GM18526 (cell line): ENCODE measurements at regions not wholly inside any gene's neighbourhood (a gene's known extent, or its start where the extent isn't known, plus 50 kb on each side); places are given as distances from the start of the nearest gene placed in this dataset.

Experiments
- POLR2A ChIP-seq: IDR thresholded peaks from 3 replicates; pipeline ENCODE4 v1.6.1; 2011; ENCODE audit not compliant: insufficient read length; ENCODE audit errors: extremely low read depth

- TF ChIP-seq POLR2A = no peak
Measured at GRCh38 chr17:72466606-72467005, 345.8 kb downstream of the SOX9 start.

- TF ChIP-seq POLR2A = no peak
Measured at GRCh38 chr17:72467841-72468653, 347.2 kb downstream of the SOX9 start.

GRCh38 chr17:72468841-72469240, 348.0 kb downstream of the SOX9 start:
- TF ChIP-seq POLR2A = no peak

GRCh38 chr17:72470121-72470705, 349.4 kb downstream of the SOX9 start:
- TF ChIP-seq POLR2A = no peak

DNA sequence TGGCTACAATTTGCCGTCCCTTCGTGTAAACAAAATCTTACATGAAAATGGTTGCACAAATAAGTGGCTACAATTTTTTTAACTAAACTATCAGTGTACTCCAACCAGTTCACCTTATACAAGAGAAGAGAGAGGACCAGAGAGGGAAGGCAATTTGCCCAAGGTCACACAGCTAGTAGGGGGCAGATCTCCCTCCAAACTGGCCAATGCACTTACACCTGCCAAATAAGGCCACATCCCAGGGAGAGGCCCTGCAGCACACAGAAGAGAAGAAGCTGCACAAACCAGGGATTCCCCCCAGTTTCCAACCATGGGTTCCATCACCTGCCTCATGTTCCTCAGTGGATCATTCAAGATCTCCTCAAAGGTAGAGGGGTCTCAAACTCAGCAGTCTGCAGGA, 349.9 kb downstream of the SOX9 start:
- no peak for TF ChIP-seq POLR2A

GRCh38 chr17:72471296-72471695, 350.5 kb downstream of the SOX9 start:
- TF ChIP-seq POLR2A = no peak

GRCh38 chr17:72472106-72472505, 351.3 kb downstream of the SOX9 start:
- no peak for TF ChIP-seq POLR2A

GRCh38 chr17:72474243-72474642, 353.4 kb downstream of the SOX9 start:
- TF ChIP-seq POLR2A = no peak

- no peak for TF ChIP-seq POLR2A
Measured at GRCh38 chr17:72474719-72475477, 354.1 kb downstream of the SOX9 start.

DNA sequence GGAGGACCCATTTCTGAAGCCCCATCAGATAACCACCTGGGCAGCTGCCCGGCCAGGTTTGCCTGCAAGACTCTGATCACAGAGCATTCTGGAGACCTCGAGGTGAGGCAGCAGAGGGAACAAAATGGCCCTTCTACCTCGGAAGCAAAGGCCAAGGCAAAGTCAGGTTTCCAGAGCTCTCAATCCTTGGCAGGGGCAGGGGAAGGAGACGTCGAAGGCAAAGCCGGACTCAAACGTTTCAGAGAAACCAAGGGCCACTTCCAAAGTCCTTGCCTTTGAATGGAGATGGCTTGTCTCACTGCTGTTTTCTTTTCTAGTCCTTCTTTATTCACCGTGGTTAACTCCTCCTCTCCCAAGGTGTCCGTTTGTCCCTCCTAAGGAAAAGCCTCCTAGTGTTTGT, 355.3 kb downstream of the SOX9 start:
- TF ChIP-seq POLR2A = no peak

DNA sequence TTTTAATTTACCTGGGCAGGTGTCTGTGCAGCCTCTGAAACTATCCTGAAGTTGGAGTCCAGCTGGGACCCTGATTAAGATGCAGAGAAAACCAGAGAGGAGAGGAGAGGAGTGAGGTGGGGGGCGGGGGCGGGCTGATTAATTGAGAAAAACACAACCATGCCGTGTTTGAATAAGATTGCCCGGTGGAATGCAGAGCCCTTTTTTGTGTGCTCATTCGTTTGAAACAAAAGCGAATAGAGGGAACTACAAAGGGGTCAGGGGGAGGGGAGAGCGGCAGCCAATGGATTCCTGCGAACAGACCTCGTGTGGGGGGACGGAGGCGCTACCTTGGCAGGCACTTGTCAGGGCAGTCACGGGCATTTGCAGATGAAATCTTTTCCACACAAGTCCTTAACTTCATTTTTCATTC, 355.8 kb downstream of the SOX9 start:
- no peak for TF ChIP-seq POLR2A

DNA sequence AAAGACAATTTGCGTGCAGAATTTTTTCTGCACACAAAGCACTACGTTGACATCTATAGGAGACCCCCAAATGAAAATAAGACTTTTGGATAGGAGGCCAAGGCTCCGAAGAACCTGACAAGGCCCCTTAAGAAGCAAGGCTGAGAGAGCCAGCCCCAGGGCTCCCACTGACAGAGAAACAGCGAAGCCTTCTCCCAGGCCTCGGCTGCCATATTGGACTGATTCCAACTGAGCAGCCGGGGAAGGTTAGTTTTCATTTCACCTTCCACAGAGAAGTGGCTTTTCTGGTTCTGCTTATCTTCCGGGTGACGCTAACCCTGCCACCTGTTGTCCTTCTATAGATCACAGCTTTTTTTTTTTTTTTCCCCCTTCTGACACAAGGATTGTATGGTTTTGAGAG, 356.7 kb downstream of the SOX9 start:
- TF ChIP-seq POLR2A = no peak

- TF ChIP-seq POLR2A = no peak
Measured at GRCh38 chr17:72479113-72479512, 358.3 kb downstream of the SOX9 start.

- no peak for TF ChIP-seq POLR2A
Measured at GRCh38 chr17:72481572-72481971, 360.8 kb downstream of the SOX9 start.

DNA sequence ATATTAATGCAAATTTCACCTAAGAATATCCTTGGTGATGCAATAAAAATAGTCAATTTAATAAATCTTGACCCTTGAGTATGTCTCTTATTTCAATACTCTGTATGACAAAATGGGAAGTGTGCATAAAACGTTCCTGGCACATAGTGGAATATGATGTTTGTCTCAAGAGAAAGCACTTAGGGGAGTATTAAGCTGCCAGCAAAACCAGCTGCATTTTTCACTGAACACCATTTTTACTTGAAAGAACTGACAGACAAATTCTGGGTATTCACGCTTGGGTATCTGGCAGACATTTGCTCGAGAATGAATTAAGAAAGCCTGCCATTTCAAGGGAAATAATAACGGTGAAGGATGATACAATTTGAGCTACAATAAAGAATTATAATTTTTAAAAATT, 364.8 kb downstream of the SOX9 start:
- TF ChIP-seq POLR2A = no peak

GRCh38 chr17:72486806-72487205, 366.0 kb downstream of the SOX9 start:
- no peak for TF ChIP-seq POLR2A
